ENCODE measurements at regions not wholly inside any gene's neighbourhood (a gene's known extent, or its start where the extent isn't known, plus 50 kb on each side); places are given as distances from the start of the nearest gene placed in this dataset.

DNA sequence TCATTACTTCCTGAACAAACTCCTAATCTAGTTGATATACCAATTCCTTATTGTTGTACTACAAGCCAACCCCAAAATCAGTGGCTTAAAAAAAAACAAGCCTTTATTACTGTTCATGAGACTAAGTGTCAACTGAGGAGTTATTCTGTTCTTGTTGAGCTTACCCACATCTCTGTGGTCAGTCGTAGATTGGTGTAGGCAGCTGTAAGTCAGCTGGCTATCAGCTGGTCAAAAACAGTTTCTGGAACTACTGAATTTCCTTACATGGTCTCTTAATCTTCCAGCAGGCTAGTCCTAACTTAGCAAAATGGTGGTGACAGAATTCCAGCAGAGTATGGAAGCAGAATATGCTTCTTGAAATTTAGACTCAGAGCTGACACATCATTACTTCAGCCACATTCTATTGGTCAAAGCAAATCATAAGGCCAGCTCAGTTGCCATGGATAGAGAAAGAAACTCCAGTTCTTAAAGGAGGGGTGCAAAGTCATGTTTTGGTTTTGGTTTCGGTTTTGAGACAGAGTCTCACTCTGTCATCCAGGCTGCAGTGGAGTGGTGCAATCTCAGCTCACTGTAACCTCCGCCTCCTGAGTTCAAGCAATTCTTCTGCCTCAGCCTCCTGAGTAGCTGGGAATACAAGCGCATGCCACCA lies 386.1 kb upstream of the MPDZ start:
- TF ChIP-seq, protein P1, sequence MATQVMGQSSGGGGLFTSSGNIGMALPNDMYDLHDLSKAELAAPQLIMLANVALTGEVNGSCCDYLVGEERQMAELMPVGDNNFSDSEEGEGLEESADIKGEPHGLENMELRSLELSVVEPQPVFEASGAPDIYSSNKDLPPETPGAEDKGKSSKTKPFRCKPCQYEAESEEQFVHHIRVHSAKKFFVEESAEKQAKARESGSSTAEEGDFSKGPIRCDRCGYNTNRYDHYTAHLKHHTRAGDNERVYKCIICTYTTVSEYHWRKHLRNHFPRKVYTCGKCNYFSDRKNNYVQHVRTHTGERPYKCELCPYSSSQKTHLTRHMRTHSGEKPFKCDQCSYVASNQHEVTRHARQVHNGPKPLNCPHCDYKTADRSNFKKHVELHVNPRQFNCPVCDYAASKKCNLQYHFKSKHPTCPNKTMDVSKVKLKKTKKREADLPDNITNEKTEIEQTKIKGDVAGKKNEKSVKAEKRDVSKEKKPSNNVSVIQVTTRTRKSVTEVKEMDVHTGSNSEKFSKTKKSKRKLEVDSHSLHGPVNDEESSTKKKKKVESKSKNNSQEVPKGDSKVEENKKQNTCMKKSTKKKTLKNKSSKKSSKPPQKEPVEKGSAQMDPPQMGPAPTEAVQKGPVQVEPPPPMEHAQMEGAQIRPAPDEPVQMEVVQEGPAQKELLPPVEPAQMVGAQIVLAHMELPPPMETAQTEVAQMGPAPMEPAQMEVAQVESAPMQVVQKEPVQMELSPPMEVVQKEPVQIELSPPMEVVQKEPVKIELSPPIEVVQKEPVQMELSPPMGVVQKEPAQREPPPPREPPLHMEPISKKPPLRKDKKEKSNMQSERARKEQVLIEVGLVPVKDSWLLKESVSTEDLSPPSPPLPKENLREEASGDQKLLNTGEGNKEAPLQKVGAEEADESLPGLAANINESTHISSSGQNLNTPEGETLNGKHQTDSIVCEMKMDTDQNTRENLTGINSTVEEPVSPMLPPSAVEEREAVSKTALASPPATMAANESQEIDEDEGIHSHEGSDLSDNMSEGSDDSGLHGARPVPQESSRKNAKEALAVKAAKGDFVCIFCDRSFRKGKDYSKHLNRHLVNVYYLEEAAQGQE (IDR thresholded peaks at IDR 0.05) = no peak
- TF ChIP-seq POLR2A (IDR thresholded peaks at IDR 0.05; ENCODE audit: low read length) (no peak), NR3C1 (IDR thresholded peaks at IDR 0.05) (no peak), CHD2 (IDR thresholded peaks at IDR 0.05; ENCODE audit: low read length, partially characterized antibody) (no peak), RFX5 (IDR thresholded peaks at IDR 0.05) (no peak), CHD4 (IDR thresholded peaks at IDR 0.05; ENCODE audit: borderline replicate concordance) (no peak), EP300 (IDR thresholded peaks at IDR 0.05) (no peak), MAZ (IDR thresholded peaks at IDR 0.05; ENCODE audit: borderline replicate concordance, low read depth, low read length) (no peak)
- TF ChIP-seq, protein P2, sequence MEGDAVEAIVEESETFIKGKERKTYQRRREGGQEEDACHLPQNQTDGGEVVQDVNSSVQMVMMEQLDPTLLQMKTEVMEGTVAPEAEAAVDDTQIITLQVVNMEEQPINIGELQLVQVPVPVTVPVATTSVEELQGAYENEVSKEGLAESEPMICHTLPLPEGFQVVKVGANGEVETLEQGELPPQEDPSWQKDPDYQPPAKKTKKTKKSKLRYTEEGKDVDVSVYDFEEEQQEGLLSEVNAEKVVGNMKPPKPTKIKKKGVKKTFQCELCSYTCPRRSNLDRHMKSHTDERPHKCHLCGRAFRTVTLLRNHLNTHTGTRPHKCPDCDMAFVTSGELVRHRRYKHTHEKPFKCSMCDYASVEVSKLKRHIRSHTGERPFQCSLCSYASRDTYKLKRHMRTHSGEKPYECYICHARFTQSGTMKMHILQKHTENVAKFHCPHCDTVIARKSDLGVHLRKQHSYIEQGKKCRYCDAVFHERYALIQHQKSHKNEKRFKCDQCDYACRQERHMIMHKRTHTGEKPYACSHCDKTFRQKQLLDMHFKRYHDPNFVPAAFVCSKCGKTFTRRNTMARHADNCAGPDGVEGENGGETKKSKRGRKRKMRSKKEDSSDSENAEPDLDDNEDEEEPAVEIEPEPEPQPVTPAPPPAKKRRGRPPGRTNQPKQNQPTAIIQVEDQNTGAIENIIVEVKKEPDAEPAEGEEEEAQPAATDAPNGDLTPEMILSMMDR (IDR thresholded peaks at IDR 0.05) = no peak
- TF ChIP-seq, protein P3, sequence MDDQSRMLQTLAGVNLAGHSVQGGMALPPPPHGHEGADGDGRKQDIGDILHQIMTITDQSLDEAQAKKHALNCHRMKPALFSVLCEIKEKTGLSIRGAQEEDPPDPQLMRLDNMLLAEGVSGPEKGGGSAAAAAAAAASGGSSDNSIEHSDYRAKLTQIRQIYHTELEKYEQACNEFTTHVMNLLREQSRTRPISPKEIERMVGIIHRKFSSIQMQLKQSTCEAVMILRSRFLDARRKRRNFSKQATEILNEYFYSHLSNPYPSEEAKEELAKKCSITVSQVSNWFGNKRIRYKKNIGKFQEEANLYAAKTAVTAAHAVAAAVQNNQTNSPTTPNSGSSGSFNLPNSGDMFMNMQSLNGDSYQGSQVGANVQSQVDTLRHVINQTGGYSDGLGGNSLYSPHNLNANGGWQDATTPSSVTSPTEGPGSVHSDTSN (IDR thresholded peaks at IDR 0.05) = no peak
- TF ChIP-seq, protein P4, sequence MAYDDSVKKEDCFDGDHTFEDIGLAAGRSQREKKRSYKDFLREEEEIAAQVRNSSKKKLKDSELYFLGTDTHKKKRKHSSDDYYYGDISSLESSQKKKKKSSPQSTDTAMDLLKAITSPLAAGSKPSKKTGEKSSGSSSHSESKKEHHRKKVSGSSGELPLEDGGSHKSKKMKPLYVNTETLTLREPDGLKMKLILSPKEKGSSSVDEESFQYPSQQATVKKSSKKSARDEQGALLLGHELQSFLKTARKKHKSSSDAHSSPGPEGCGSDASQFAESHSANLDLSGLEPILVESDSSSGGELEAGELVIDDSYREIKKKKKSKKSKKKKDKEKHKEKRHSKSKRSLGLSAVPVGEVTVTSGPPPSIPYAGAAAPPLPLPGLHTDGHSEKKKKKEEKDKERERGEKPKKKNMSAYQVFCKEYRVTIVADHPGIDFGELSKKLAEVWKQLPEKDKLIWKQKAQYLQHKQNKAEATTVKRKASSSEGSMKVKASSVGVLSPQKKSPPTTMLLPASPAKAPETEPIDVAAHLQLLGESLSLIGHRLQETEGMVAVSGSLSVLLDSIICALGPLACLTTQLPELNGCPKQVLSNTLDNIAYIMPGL (CRISPR knock-in tag; IDR thresholded peaks at IDR 0.05; ENCODE audit: borderline replicate concordance) = no peak
- TF ChIP-seq, protein P5, sequence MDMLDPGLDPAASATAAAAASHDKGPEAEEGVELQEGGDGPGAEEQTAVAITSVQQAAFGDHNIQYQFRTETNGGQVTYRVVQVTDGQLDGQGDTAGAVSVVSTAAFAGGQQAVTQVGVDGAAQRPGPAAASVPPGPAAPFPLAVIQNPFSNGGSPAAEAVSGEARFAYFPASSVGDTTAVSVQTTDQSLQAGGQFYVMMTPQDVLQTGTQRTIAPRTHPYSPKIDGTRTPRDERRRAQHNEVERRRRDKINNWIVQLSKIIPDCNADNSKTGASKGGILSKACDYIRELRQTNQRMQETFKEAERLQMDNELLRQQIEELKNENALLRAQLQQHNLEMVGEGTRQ (IDR thresholded peaks at IDR 0.05) = no peak

Measured in A549 (cell line).